ENCODE measurements at regions not wholly inside any gene's neighbourhood (a gene's known extent, or its start where the extent isn't known, plus 50 kb on each side); places are given as distances from the start of the nearest gene placed in this dataset.

GRCh38 chr2:113807721-113808120 lies 51.3 kb upstream of the SLC35F5 start:
- no peak for TF ChIP-seq EZH2 (IDR thresholded peaks at IDR 0.05; ENCODE audit: low read depth)
- TF ChIP-seq CTCF (conservative IDR thresholded peaks at IDR 0.05), result no peak

Data from PC-9 (cell line).